HCT116 (cell line): ENCODE measurements at regions not wholly inside any gene's neighbourhood (a gene's known extent, or its start where the extent isn't known, plus 50 kb on each side); places are given as distances from the start of the nearest gene placed in this dataset.

ENCODE experiments used
- ATAC-seq: fragments of 200-7000 bp; cut with Tn5 transposase; 2 replicates; pipeline ENCODE4 v1.9.1; 2020; ENCODE audit warnings: mild to moderate bottlenecking, moderate library complexity
- BruUV-seq: library from RNA; stranded (reverse); fragments of 400-500 nt; replicated peaks from 2 replicates; lab custom pipeline; 2021; lab: Mats Ljungman, UMichigan
- CTCF ChIA-PET: fragments of 300-600 bp; sonication (Branson Sonifier 250); formaldehyde crosslinking; loops from one replicate; lab custom pipeline; 2021; ENCODE audit warnings: antibody characterized with exemption; lab: Charles Lee
- POLR2A ChIA-PET: fragments of 300-600, 350-600 bp; sonication (Branson Sonifier 250); formaldehyde crosslinking; loops from one replicate; lab custom pipeline; 2021; ENCODE audit warnings: antibody characterized with exemption; lab: Charles Lee
- RAD21 ChIA-PET, 2 experiments: fragments of 300-600 bp; sonication (Branson Sonifier 250); formaldehyde crosslinking; loops; one replicate each; lab custom pipeline; 2023; ENCODE audit warnings: low total read pairs in 2 of 2; ENCODE audit not compliant: uncharacterized antibody in 2 of 2, unreplicated experiment in 2 of 2, low non-redundant PET in 1 of 2; lab: Charles Lee
- DNase-seq: peaks from one replicate; pipeline ENCODE4 v3.0.0-alpha.2; 2010; ENCODE audit warnings: low read depth, low spot score
- H2AFZ ChIP-seq: fragments of 200-600 bp; shearing (Covaris generic), sonication (generic); 2 replicates; pipeline ENCODE4 v1.6.1; 2017; ENCODE audit warnings: low read depth, mixed run types, mixed read lengths, antibody characterized with exemption, low read length; ENCODE audit not compliant: poor library complexity, severe bottlenecking
- H3K27ac ChIP-seq: 2 replicates; pipeline ENCODE4 v1.5.1; 2012; ENCODE audit warnings: low read depth, low read length
- H3K27me3 ChIP-seq: fragments of 200-600 bp; sonication (generic); 2 replicates; pipeline ENCODE4 v1.6.1; 2016; ENCODE audit warnings: mixed run types, low read length, mixed read lengths; ENCODE audit not compliant: insufficient read depth
- H3K36me3 ChIP-seq, 2 experiments: fragments of 200-500 bp in 1 of 2; fragments of 200-600 bp in 1 of 2; sonication (Bioruptor generic) in 1 of 2; sonication (generic) in 1 of 2; 2 replicates each; pipeline versions ENCODE4 v1.5.1 to v1.6.1; 2014 to 2016; ENCODE audit warnings: low read length in 2 of 2, inconsistent platforms in 1 of 2, mixed read lengths in 1 of 2, mixed run types in 1 of 2; ENCODE audit not compliant: insufficient read depth in 2 of 2, control insufficient read depth in 1 of 2
- H3K4me1 ChIP-seq, 2 experiments: fragments of 200-600 bp in 1 of 2; sonication (generic) in 1 of 2; 2 replicates each; pipeline versions ENCODE4 v1.5.1 to v1.6.1; 2012 to 2017; ENCODE audit warnings: low read length in 2 of 2, inconsistent platforms in 1 of 2, mild to moderate bottlenecking in 1 of 2, mixed read lengths in 1 of 2, mixed run types in 1 of 2, moderate library complexity in 1 of 2; ENCODE audit not compliant: insufficient read depth in 2 of 2, control insufficient read depth in 1 of 2
- H3K4me2 ChIP-seq: fragments of 200-600 bp; sonication (generic); 2 replicates; pipeline ENCODE4 v1.6.1; 2017; ENCODE audit warnings: mixed run types, low read length, mixed read lengths
- H3K4me3 ChIP-seq, 2 experiments: fragments of 200-600 bp in 1 of 2; sonication (generic) in 1 of 2; replicated peaks in 1 of 2; 2 replicates each; pipeline ENCODE4 v1.5.1; 2011 to 2016; ENCODE audit warnings: low read length in 2 of 2, control low read depth in 1 of 2, low read depth in 1 of 2, mild to moderate bottlenecking in 1 of 2, mixed read lengths in 1 of 2, mixed run types in 1 of 2
- H3K79me2 ChIP-seq: fragments of 200-600 bp; sonication (generic); 2 replicates; pipeline ENCODE4 v1.6.1; 2017; ENCODE audit warnings: mild to moderate bottlenecking, mixed run types, low read length, moderate library complexity, mixed read lengths; ENCODE audit not compliant: insufficient read depth
- H3K9ac ChIP-seq: fragments of 200-600 bp; sonication (generic); 2 replicates; pipeline ENCODE4 v1.6.1; 2016; ENCODE audit warnings: low read length, mixed read lengths
- H3K9me2 ChIP-seq: fragments of 200-600 bp; sonication (generic), shearing (Covaris generic); 2 replicates; pipeline ENCODE4 v1.6.1; 2017; ENCODE audit warnings: mixed run types, mild to moderate bottlenecking, moderate library complexity; ENCODE audit not compliant: insufficient read depth
- H3K9me3 ChIP-seq, 2 experiments: fragments of 200-500 bp in 1 of 2; fragments of 200-600 bp in 1 of 2; sonication (Bioruptor generic) in 1 of 2; sonication (generic) in 1 of 2; 2 replicates each; pipeline ENCODE4 v1.6.1; 2014 to 2017; ENCODE audit warnings: low read length in 2 of 2, mixed read lengths in 2 of 2, inconsistent platforms in 1 of 2, low read depth in 1 of 2, mild to moderate bottlenecking in 1 of 2, mixed run types in 1 of 2, moderate library complexity in 1 of 2; ENCODE audit not compliant: control insufficient read depth in 1 of 2, insufficient read depth in 1 of 2
- H4K20me1 ChIP-seq: fragments of 200-600 bp; sonication (generic), shearing (Covaris generic); 2 replicates; pipeline ENCODE4 v1.6.1; 2017; ENCODE audit warnings: mixed run types, mild to moderate bottlenecking, moderate library complexity; ENCODE audit not compliant: insufficient read depth
- CBX3 ChIP-seq: IDR thresholded peaks from 2 replicates; pipeline ENCODE4 v1.6.1; 2012; ENCODE audit warnings: low read depth
- CEBPB ChIP-seq: IDR thresholded peaks from 2 replicates; pipeline ENCODE4 v1.6.1; 2012; ENCODE audit warnings: low read depth
- EGR1 ChIP-seq: IDR thresholded peaks from 2 replicates; pipeline ENCODE4 v1.6.1; 2012; ENCODE audit warnings: low read depth
- ELF1 ChIP-seq: IDR thresholded peaks from 2 replicates; pipeline ENCODE4 v1.6.1; 2012; ENCODE audit warnings: low read depth, borderline replicate concordance
- EZH2 ChIP-seq: fragments of 200-600 bp; sonication (generic); IDR thresholded peaks from 2 replicates; pipeline ENCODE4 v1.6.1; 2017; ENCODE audit warnings: antibody characterized with exemption, mixed run types
- EZH2phosphoT487 ChIP-seq: fragments of 200-600 bp; IDR thresholded peaks from 2 replicates; pipeline ENCODE4 v1.6.1; 2018; ENCODE audit warnings: antibody characterized with exemption, borderline replicate concordance
- JUND ChIP-seq: IDR thresholded peaks from 2 replicates; pipeline ENCODE4 v1.6.1; 2012
- POLR2A ChIP-seq: IDR thresholded peaks from 2 replicates; pipeline ENCODE4 v1.7.0; 2011; ENCODE audit warnings: borderline replicate concordance; ENCODE audit not compliant: insufficient read depth, insufficient read length; ENCODE audit errors: extremely low read depth
- POLR2AphosphoS5 ChIP-seq: IDR thresholded peaks from 2 replicates; pipeline ENCODE4 v1.6.1; 2011; ENCODE audit warnings: mild to moderate bottlenecking, low read depth, low read length, moderate library complexity
- RAD21 ChIP-seq: IDR thresholded peaks from 2 replicates; pipeline ENCODE4 v1.6.1; 2012; ENCODE audit warnings: low read depth, mild to moderate bottlenecking
- SIN3A ChIP-seq: IDR thresholded peaks from 2 replicates; pipeline ENCODE4 v1.6.1; 2012; ENCODE audit warnings: low read depth
- SP1 ChIP-seq: IDR thresholded peaks from 2 replicates; pipeline ENCODE4 v1.6.1; 2012; ENCODE audit warnings: low read depth
- SRF ChIP-seq: IDR thresholded peaks from 2 replicates; pipeline ENCODE4 v1.6.1; 2012; ENCODE audit warnings: low read depth
- YY1 ChIP-seq: IDR thresholded peaks from 2 replicates; pipeline ENCODE4 v1.6.1; 2011; ENCODE audit warnings: low read length, low read depth, moderate library complexity, mild to moderate bottlenecking; ENCODE audit not compliant: insufficient replicate concordance; ENCODE audit errors: extremely low read depth
- ZFX ChIP-seq: fragments of 450-650 bp; IDR thresholded peaks from 2 replicates; pipeline ENCODE4 v1.6.1; 2017
- intact Hi-C: fragments of 100-400 bp; cut with micrococcal nuclease; formaldehyde crosslinking; loops from 2 replicates; pipeline ENCODE4 v1.10.0; 2022
- TF ChIP-seq, protein P1 (sequence below), 3 experiments: fragments of 200-600 bp in 1 of 3; sonication (generic) in 1 of 3; IDR thresholded peaks in 2 of 3; conservative IDR thresholded peaks in 1 of 3; 2 replicates each; pipeline ENCODE4 v1.5.1; 2012 to 2017; ENCODE audit warnings: low read depth in 2 of 3, low read length in 2 of 3, antibody characterized with exemption in 1 of 3, borderline replicate concordance in 1 of 3, control low read depth in 1 of 3, mild to moderate bottlenecking in 1 of 3, mixed read lengths in 1 of 3, mixed run types in 1 of 3, moderate library complexity in 1 of 3; ENCODE audit not compliant: insufficient read depth in 1 of 3
- TF ChIP-seq, protein P2 (sequence below): IDR thresholded peaks from 2 replicates; pipeline ENCODE4 v1.6.1; 2012
- TF ChIP-seq, protein P3 (sequence below): IDR thresholded peaks from 2 replicates; pipeline ENCODE4 v1.6.1; 2011; ENCODE audit warnings: mild to moderate bottlenecking, low read length, moderate library complexity; ENCODE audit not compliant: insufficient replicate concordance; ENCODE audit errors: extremely low read depth
- TF ChIP-seq, protein P4 (sequence below): IDR thresholded peaks from 2 replicates; pipeline ENCODE4 v1.6.1; 2012
- TF ChIP-seq, protein P5 (sequence below): IDR thresholded peaks from 2 replicates; pipeline ENCODE4 v1.6.1; 2012; ENCODE audit warnings: low read depth

DNA sequence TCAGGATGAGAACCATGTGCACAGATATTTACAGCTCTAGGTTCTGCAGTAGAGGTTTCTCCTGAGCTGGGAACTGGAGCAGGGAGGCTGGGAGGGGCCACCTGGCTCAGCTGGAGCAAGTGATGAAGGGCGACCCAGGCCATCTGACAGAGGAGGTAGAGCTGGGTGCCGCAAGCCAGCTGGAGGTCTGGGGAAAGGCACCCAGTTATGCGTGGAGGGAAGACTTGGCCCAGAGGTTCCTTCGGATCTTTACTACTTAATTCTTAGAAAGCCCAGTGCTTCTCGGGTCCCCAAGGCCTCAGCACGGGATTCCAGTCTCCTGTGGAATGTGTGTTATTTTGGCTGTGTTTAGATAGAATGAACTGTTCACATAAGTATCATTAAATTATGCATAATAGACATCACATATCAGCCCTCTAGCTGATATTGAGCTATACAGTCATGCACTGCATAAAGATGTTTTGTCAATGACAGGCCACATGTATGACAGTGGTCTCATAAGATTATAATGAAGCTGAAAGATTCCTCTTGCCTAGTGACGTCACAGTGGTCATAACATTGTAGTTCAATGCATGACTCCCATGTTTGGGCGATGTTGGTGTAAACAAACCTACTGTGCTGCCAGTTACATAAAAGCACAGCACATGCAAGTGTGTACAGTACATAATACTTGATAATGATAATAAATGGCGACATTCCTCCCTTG is 245.1 kb downstream of the RHOU start:
- ChIA-PET RAD21 (no interaction called here), POLR2A (no interaction called here), CTCF (no interaction called here)
- H3K27me3 ChIP-seq: no peaks in the 10 kb centered on the region
- H2AFZ ChIP-seq: no peak overlapping the region
- no peaks in the 10 kb centered on the region for H4K20me1 ChIP-seq
- H3K36me3 ChIP-seq: no peaks in the 10 kb centered on the region
- H3K27ac ChIP-seq: no peak overlapping the region
- H3K79me2 ChIP-seq: no peaks in the 10 kb centered on the region
- DNase-seq: no peak
- H3K4me1 ChIP-seq: no peaks in the 10 kb centered on the region
- H3K4me2 ChIP-seq: no peak overlapping the region
- BruUV-seq: no TSS peak
- H3K9ac ChIP-seq: no peak overlapping the region
- no peaks in the 10 kb centered on the region for H3K9me2 ChIP-seq
- no peaks in the 10 kb centered on the region for H3K9me3 ChIP-seq
- no peak for ATAC-seq
- intact Hi-C loops: no loop called here
- no peak overlapping the region for H3K4me3 ChIP-seq
- no peak for TF ChIP-seq POLR2AphosphoS5
- no peak for TF ChIP-seq CEBPB
- no peak for TF ChIP-seq JUND
- TF ChIP-seq SP1: no peak
- TF ChIP-seq RAD21: no peak
- no peak for TF ChIP-seq CBX3
- no peak for TF ChIP-seq EGR1
- no peak for TF ChIP-seq POLR2A
- TF ChIP-seq, protein P1, sequence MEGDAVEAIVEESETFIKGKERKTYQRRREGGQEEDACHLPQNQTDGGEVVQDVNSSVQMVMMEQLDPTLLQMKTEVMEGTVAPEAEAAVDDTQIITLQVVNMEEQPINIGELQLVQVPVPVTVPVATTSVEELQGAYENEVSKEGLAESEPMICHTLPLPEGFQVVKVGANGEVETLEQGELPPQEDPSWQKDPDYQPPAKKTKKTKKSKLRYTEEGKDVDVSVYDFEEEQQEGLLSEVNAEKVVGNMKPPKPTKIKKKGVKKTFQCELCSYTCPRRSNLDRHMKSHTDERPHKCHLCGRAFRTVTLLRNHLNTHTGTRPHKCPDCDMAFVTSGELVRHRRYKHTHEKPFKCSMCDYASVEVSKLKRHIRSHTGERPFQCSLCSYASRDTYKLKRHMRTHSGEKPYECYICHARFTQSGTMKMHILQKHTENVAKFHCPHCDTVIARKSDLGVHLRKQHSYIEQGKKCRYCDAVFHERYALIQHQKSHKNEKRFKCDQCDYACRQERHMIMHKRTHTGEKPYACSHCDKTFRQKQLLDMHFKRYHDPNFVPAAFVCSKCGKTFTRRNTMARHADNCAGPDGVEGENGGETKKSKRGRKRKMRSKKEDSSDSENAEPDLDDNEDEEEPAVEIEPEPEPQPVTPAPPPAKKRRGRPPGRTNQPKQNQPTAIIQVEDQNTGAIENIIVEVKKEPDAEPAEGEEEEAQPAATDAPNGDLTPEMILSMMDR (IDR thresholded peaks at IDR 0.05 in 2 of 3, conservative IDR thresholded peaks at IDR 0.05 in 1 of 3; ENCODE audit: borderline replicate concordance in 1 of 3, insufficient read depth in 1 of 3, low read depth in 2 of 3, low read length in 2 of 3): no peak
- TF ChIP-seq ZFX: no peak
- TF ChIP-seq, protein P2, sequence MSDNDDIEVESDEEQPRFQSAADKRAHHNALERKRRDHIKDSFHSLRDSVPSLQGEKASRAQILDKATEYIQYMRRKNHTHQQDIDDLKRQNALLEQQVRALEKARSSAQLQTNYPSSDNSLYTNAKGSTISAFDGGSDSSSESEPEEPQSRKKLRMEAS: no peak
- no peak for TF ChIP-seq EZH2
- TF ChIP-seq, protein P3, sequence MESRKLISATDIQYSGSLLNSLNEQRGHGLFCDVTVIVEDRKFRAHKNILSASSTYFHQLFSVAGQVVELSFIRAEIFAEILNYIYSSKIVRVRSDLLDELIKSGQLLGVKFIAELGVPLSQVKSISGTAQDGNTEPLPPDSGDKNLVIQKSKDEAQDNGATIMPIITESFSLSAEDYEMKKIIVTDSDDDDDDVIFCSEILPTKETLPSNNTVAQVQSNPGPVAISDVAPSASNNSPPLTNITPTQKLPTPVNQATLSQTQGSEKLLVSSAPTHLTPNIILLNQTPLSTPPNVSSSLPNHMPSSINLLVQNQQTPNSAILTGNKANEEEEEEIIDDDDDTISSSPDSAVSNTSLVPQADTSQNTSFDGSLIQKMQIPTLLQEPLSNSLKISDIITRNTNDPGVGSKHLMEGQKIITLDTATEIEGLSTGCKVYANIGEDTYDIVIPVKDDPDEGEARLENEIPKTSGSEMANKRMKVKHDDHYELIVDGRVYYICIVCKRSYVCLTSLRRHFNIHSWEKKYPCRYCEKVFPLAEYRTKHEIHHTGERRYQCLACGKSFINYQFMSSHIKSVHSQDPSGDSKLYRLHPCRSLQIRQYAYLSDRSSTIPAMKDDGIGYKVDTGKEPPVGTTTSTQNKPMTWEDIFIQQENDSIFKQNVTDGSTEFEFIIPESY: no peak
- no peak for TF ChIP-seq SIN3A
- no peak for TF ChIP-seq EZH2phosphoT487
- TF ChIP-seq, protein P4, sequence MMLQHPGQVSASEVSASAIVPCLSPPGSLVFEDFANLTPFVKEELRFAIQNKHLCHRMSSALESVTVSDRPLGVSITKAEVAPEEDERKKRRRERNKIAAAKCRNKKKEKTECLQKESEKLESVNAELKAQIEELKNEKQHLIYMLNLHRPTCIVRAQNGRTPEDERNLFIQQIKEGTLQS: no peak
- no peak for TF ChIP-seq ELF1
- TF ChIP-seq, protein P5, sequence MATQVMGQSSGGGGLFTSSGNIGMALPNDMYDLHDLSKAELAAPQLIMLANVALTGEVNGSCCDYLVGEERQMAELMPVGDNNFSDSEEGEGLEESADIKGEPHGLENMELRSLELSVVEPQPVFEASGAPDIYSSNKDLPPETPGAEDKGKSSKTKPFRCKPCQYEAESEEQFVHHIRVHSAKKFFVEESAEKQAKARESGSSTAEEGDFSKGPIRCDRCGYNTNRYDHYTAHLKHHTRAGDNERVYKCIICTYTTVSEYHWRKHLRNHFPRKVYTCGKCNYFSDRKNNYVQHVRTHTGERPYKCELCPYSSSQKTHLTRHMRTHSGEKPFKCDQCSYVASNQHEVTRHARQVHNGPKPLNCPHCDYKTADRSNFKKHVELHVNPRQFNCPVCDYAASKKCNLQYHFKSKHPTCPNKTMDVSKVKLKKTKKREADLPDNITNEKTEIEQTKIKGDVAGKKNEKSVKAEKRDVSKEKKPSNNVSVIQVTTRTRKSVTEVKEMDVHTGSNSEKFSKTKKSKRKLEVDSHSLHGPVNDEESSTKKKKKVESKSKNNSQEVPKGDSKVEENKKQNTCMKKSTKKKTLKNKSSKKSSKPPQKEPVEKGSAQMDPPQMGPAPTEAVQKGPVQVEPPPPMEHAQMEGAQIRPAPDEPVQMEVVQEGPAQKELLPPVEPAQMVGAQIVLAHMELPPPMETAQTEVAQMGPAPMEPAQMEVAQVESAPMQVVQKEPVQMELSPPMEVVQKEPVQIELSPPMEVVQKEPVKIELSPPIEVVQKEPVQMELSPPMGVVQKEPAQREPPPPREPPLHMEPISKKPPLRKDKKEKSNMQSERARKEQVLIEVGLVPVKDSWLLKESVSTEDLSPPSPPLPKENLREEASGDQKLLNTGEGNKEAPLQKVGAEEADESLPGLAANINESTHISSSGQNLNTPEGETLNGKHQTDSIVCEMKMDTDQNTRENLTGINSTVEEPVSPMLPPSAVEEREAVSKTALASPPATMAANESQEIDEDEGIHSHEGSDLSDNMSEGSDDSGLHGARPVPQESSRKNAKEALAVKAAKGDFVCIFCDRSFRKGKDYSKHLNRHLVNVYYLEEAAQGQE: no peak
- TF ChIP-seq SRF: no peak
- no peak for TF ChIP-seq YY1
- TF ChIP-seq, all 23 proteins: peak for 0
